ENCODE measurements at regions not wholly inside any gene's neighbourhood (a gene's known extent, or its start where the extent isn't known, plus 50 kb on each side); places are given as distances from the start of the nearest gene placed in this dataset.

- no peaks in the 10 kb centered on the region for H3K4me1 ChIP-seq
- DNase-seq (no peak), ATAC-seq (peak in 1 of 8 donors; percentile 26)
- 94 to 96% methylated on average over 9 of the region's 9 CpGs for WGBS, 2 donors
- peaks cover 0 to 3% (median 0%) of the 10 kb centered on the region in 7 donors for H3K27me3 ChIP-seq
- H3K4me3 ChIP-seq, result no peak overlapping the region
- TF ChIP-seq CTCF (IDR thresholded peaks at IDR 0.05), result no peak
- H3K36me3 ChIP-seq, result no peaks in the 10 kb centered on the region
- no peak overlapping the region for H3K27ac ChIP-seq
- intact Hi-C loops (cut with DNase I), result no loop called here
- H3K9me3 ChIP-seq, result peaks cover 0 to 10% (median 0%) of the 10 kb centered on the region in 11 donors
These were observed 203.0 kb upstream of the TNRC6C start for GRCh38 chr17:77755410-77755963.

- H3K4me1 ChIP-seq, result no peaks in the 10 kb centered on the region
- no peaks in the 10 kb centered on the region for H3K36me3 ChIP-seq
- H3K9me3 ChIP-seq, result peaks cover 0 to 10% (median 0%) of the 10 kb centered on the region in 11 donors
- ATAC-seq (peak in 2 of 8 donors; percentile 22 to 37), DNase-seq (no peak)
- 91 to 100% methylated on average over 5 of the region's 5 CpGs for WGBS, 2 donors
- no peak overlapping the region for H3K4me3 ChIP-seq
- no peak for TF ChIP-seq CTCF (IDR thresholded peaks at IDR 0.05)
- H3K27me3 ChIP-seq, result peaks cover 0 to 3% (median 0%) of the 10 kb centered on the region in 7 donors
- intact Hi-C loops (cut with DNase I), result no loop called here
- H3K27ac ChIP-seq, result no peak overlapping the region
These were observed 202.5 kb upstream of the TNRC6C start for GRCh38 chr17:77756028-77756427.

GRCh38 chr17:77756846-77757560, 201.5 kb upstream of the TNRC6C start:
- ATAC-seq (no peak), DNase-seq (no peak)
- Histone ChIP-seq H3K27me3 (peaks cover 0 to 3% (median 0%) of the 10 kb centered on the region in 7 donors), H3K36me3 (no peaks in the 10 kb centered on the region), H3K4me3 (no peak overlapping the region), H3K27ac (no peak overlapping the region), H3K9me3 (peaks cover 0 to 10% (median 0%) of the 10 kb centered on the region in 11 donors), H3K4me1 (no peaks in the 10 kb centered on the region)
- 44 to 65% methylated on average over 10 of the region's 10 CpGs for WGBS, 2 donors
- no peak for TF ChIP-seq CTCF (IDR thresholded peaks at IDR 0.05)
- intact Hi-C loops (cut with DNase I), result no loop called here

GRCh38 chr17:77757561-77757898, 201.0 kb upstream of the TNRC6C start:
- Histone ChIP-seq H3K27ac (no peak overlapping the region), H3K9me3 (peaks cover 0 to 10% (median 0%) of the 10 kb centered on the region in 11 donors), H3K27me3 (peaks cover 0 to 3% (median 0%) of the 10 kb centered on the region in 7 donors), H3K36me3 (no peaks in the 10 kb centered on the region), H3K4me1 (no peaks in the 10 kb centered on the region), H3K4me3 (no peak overlapping the region)
- ATAC-seq, result no peak
- intact Hi-C loops (cut with DNase I), result no loop called here
- DNase-seq, result no peak
- 73 to 75% methylated on average over 7 of the region's 7 CpGs for WGBS, 2 donors
- TF ChIP-seq CTCF (IDR thresholded peaks at IDR 0.05), result no peak
